Spleen (tissue), 7 donors: ENCODE measurements at regions not wholly inside any gene's neighbourhood (a gene's known extent, or its start where the extent isn't known, plus 50 kb on each side); places are given as distances from the start of the nearest gene placed in this dataset.

ENCODE experiments used
- POLR2A ChIP-seq, 3 donors: fragments of 450-650 bp; IDR thresholded peaks; one replicate each; pipeline ENCODE4 v1.5.1; 2017; ENCODE audit warnings: antibody characterized with exemption in 3 of 3, mild to moderate bottlenecking in 1 of 3
- TF ChIP-seq, protein P1 (sequence below), 11 experiments: fragments of 200-600 bp in 7 of 11; fragments of 450-650 bp in 4 of 11; sonication (generic) in 4 of 11; IDR thresholded peaks in 8 of 11; conservative IDR thresholded peaks in 3 of 11; 1 replicate in 7 of 11; 2 replicates in 4 of 11; pipeline versions ENCODE4 v1.4.0 to v1.8.0; 2016 to 2021; ENCODE audit warnings: antibody characterized with exemption in 11 of 11, inconsistent platforms in 4 of 11, mild to moderate bottlenecking in 1 of 11
- donor health status: DM: no; HTN: no; CAD: no; lungs with moderate emphysema.
- donor health status: DM: no; HTN: no; CAD: no.
- donor health status: DM: no; HTN: no; CAD: no.

- TF ChIP-seq POLR2A (IDR thresholded peaks at IDR 0.05) = no peak
- TF ChIP-seq, protein P1, sequence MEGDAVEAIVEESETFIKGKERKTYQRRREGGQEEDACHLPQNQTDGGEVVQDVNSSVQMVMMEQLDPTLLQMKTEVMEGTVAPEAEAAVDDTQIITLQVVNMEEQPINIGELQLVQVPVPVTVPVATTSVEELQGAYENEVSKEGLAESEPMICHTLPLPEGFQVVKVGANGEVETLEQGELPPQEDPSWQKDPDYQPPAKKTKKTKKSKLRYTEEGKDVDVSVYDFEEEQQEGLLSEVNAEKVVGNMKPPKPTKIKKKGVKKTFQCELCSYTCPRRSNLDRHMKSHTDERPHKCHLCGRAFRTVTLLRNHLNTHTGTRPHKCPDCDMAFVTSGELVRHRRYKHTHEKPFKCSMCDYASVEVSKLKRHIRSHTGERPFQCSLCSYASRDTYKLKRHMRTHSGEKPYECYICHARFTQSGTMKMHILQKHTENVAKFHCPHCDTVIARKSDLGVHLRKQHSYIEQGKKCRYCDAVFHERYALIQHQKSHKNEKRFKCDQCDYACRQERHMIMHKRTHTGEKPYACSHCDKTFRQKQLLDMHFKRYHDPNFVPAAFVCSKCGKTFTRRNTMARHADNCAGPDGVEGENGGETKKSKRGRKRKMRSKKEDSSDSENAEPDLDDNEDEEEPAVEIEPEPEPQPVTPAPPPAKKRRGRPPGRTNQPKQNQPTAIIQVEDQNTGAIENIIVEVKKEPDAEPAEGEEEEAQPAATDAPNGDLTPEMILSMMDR (IDR thresholded peaks at IDR 0.05 in 8 of 11, conservative IDR thresholded peaks at IDR 0.05 in 3 of 11) = no peak
These were observed 77.2 kb upstream of the ST8SIA3 start for GRCh38 chr18:57275111-57275510.
